ENCODE measurements at regions not wholly inside any gene's neighbourhood (a gene's known extent, or its start where the extent isn't known, plus 50 kb on each side); places are given as distances from the start of the nearest gene placed in this dataset.

DNA sequence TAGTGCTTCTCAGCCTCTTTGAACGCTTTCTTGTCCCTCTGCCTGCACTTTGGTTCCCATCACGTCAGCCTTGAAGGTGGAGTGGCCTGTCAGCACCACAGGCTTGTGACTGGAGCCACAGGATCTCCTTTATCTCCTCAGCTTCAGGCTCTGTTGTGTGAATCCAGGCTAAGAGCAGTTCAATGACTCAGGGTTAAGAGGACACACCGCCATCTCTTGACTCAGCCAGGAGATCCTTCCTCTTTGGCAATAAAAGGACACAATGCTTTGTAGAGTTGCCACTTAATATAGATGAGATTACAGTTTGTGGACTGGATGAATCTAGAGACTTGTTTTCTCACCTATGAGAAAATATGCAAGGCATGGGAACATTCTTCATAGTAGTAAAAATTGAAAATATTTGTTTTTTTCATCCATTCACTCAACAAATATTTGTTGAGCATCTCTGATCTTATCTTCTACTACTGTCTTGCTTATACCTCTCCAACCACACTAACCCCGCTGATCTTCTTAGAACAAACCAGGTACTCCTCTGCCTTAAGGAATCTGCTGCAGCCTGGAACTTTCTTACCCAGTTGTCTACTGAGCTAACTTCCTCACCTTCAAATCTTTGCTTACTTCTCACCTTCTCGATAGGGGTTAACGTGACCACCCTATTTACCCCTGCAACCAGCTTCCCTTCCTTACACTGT is 62.3 kb downstream of the UCHL1 start:
- no peaks in the 10 kb centered on the region for H3K36me3 Mint-ChIP-seq (ENCODE audit: low read depth)
- H3K27me3 Mint-ChIP-seq, result peaks cover 3% of the 10 kb centered on the region
- H3K27ac Mint-ChIP-seq, result no peak overlapping the region
- no peaks in the 10 kb centered on the region for H3K4me1 Mint-ChIP-seq (ENCODE audit: low read depth)
- H3K9me3 Mint-ChIP-seq, result no peaks in the 10 kb centered on the region
- no peak for DNase-seq
- H3K4me3 Mint-ChIP-seq, result no peak overlapping the region

DNA sequence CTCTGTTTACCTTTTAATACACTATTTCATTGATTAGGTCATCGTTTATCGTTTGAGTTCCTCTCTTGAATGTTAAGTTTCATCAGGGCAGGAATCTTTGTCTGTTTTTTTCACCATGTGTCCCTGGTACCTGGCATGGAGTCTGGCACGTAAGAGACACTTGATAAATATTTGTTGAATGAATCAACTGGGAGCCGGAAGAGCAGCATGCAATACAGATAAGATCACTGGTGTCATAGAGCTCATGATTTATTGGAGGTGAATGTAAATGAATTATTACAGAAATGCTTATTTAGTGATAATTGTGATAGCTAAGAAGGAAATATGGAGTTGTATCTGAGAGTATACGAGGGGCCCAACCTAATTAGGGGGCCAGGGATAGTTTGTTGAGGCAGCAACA is 62.8 kb downstream of the UCHL1 start:
- Mint-ChIP-seq H3K9me3 (no peaks in the 10 kb centered on the region), H3K4me3 (no peak overlapping the region), H3K27ac (no peak overlapping the region), H3K27me3 (peaks cover 3% of the 10 kb centered on the region), H3K36me3 (ENCODE audit: low read depth) (no peaks in the 10 kb centered on the region), H3K4me1 (ENCODE audit: low read depth) (no peaks in the 10 kb centered on the region)
- no peak for DNase-seq

DNA sequence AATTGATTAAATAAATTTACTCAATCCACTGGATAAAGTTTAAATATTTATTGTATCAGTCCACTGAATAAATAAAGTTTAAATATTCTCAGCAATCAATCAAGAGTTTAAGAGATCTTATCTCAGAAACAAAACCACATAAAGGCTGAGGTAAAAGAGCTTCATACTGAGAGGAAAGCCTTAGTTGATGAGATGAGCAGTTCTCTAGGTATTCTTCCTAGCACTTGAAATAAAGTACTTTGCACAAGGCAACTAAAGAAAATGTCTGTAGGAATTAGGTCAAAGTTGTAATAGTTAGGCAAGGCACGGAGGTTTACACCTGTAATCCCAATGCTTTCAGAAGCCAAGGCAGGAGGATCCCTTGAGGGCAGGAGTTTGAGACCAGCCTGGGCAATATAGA is 63.5 kb downstream of the UCHL1 start:
- H3K4me3 Mint-ChIP-seq, result no peak overlapping the region
- H3K27me3 Mint-ChIP-seq, result peaks cover 3% of the 10 kb centered on the region
- no peak for DNase-seq
- no peaks in the 10 kb centered on the region for H3K36me3 Mint-ChIP-seq (ENCODE audit: low read depth)
- no peaks in the 10 kb centered on the region for H3K9me3 Mint-ChIP-seq
- H3K4me1 Mint-ChIP-seq (ENCODE audit: low read depth), result no peaks in the 10 kb centered on the region
- H3K27ac Mint-ChIP-seq, result no peak overlapping the region

DNA sequence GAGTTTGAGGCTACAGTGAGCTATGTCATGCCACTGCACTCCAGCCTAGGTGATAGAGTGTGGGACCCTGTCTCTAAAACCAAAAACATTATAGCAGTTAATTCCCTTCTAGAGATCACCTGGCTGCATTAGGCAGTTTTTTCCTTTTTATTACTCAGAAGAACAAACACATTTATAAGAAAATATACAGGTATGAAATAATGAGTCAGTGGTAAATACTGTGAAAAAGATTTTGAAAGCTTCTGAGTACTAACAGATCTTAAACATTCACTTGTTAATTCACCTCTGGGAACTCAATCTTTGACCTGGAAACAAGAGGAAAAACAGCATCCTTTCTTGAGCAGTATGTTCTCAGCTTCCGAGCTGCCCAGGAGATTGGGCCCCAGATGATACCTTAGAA is 64.1 kb downstream of the UCHL1 start:
- no peak overlapping the region for H3K4me3 Mint-ChIP-seq
- H3K27me3 Mint-ChIP-seq, result peaks cover under 1% of the 10 kb centered on the region
- H3K4me1 Mint-ChIP-seq (ENCODE audit: low read depth), result no peaks in the 10 kb centered on the region
- H3K36me3 Mint-ChIP-seq (ENCODE audit: low read depth), result no peaks in the 10 kb centered on the region
- H3K27ac Mint-ChIP-seq, result no peak overlapping the region
- no peak for DNase-seq
- H3K9me3 Mint-ChIP-seq, result no peaks in the 10 kb centered on the region

DNA sequence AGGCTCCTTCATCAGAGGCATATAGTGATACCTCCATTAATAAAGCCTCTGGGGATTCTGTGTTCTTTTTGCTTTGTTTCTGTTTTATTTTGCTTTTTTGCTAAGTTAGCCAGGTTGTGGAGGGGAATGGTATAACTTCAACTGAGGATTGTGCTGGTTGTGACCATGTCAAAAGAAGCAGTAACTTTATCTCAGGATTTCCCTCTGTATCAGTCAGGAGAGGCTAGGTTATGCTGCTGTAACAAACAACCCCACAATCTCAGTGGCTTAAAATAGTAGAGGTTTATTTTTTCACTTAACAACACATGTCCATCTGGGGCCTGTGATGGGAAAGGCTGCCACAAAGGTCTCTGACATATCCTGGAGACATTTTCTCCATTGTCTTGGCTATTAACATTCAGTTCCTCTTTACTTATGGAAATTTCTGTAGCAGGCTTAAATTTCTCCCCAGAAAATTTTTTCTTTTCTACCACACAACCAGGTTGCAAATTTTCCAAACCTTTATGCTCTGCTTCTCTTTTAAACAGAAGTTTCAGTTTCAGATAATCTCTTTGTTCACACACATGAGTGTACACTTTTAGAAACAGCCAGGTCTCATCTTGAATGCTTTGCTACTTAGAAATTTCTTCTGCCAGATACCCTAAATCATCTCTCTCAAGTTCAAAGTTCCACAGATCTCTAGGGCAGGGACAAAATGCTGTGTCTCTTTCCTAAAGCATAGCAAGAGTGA is 64.7 kb downstream of the UCHL1 start:
- no peak overlapping the region for H3K4me3 Mint-ChIP-seq

DNA sequence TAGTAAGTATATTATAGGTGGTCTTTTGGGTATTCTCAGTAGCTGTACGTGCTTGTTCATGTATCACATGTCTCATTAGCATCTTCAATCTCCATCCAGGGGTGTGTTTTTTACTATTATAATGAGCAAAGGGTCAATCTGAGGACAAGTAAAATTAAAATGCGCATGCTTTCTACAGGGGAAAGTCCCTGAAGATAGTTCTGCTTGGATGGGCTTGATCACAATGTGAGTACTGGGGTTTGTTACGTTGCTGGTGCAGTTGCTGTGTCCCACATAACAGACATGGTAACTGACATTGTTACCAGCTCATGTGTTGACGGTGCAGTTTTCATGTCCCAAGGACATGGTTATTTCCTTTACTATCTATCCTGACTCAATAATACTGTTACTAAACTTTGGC is 65.9 kb downstream of the UCHL1 start:
- Mint-ChIP-seq H3K4me3 (no peak overlapping the region), H3K9me3 (no peaks in the 10 kb centered on the region), H3K4me1 (ENCODE audit: low read depth) (no peaks in the 10 kb centered on the region), H3K36me3 (ENCODE audit: low read depth) (no peaks in the 10 kb centered on the region), H3K27me3 (no peaks in the 10 kb centered on the region), H3K27ac (no peak overlapping the region)
- no peak for DNase-seq

More for the DNA sequence above, 64.7 kb downstream of the UCHL1 start:
- Mint-ChIP-seq H3K9me3 (no peaks in the 10 kb centered on the region), H3K36me3 (ENCODE audit: low read depth) (no peaks in the 10 kb centered on the region), H3K27ac (no peak overlapping the region), H3K4me1 (ENCODE audit: low read depth) (no peaks in the 10 kb centered on the region), H3K27me3 (no peaks in the 10 kb centered on the region)
- no peak for DNase-seq

DNA sequence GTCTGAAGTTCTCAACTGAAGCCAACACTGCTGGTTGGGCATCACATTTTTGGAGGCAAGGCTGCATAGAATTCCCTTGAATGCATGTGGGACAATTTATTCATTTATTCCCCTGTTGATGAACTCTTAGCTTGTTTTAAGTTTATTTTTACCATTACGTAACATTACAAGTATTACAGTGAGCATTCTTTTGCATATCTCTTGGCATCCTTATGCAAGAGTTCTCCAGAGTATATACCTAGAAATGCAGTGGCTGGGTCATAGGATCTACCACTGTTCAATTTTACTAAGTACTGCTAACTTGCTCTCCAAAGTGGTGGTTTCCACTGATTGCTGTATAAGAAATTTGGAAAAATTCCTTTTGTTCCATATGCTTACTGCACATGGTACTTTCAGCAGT is 66.5 kb downstream of the UCHL1 start:
- H3K4me3 Mint-ChIP-seq, result no peak overlapping the region
- H3K4me1 Mint-ChIP-seq (ENCODE audit: low read depth), result no peaks in the 10 kb centered on the region
- no peaks in the 10 kb centered on the region for H3K9me3 Mint-ChIP-seq
- no peak for DNase-seq
- H3K27ac Mint-ChIP-seq, result no peak overlapping the region
- no peaks in the 10 kb centered on the region for H3K36me3 Mint-ChIP-seq (ENCODE audit: low read depth)
- H3K27me3 Mint-ChIP-seq, result no peaks in the 10 kb centered on the region

DNA sequence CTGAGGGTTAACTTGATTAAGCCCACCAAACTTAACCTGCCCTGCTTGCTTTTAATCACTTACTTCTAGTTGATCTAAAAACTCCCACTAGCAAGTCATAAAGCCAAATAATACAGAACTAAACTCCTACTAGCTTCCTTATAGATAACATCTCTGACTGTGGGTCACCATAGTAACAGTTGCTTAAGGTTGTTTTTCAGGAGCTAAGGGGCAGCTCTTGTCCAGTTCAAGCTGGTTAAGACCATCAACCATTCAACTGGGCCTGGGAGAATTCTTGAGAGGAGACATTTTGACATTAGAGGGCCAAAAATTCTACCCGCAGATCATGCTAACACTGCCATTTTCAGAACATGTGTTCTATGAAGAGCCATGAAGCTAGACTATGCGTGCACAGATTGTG is 67.0 kb downstream of the UCHL1 start:
- Mint-ChIP-seq H3K4me1 (ENCODE audit: low read depth) (no peaks in the 10 kb centered on the region), H3K4me3 (no peak overlapping the region), H3K27ac (no peak overlapping the region), H3K27me3 (no peaks in the 10 kb centered on the region), H3K9me3 (no peaks in the 10 kb centered on the region), H3K36me3 (ENCODE audit: low read depth) (no peaks in the 10 kb centered on the region)
- DNase-seq, result no peak

DNA sequence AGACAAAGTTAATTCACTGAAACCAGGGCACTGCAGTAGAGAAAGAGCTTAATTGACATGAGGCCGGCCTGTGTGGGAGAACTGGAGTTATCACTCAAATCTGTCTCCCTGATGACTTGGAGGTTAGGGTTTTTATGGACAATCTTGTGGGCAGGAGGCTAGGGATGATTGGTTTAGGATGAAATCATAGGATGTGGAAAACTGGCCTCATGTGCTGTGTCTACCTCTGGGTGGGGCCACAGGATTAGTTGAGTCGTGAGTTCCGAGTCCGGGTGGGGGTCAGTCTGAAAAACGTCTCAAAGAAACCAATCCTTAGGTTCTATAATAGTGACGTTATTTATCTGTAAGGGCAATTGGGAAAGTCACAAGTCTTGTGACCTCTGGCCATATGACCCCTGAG is 68.1 kb downstream of the UCHL1 start:
- no peak overlapping the region for H3K27ac Mint-ChIP-seq
- H3K9me3 Mint-ChIP-seq, result no peaks in the 10 kb centered on the region
- no peaks in the 10 kb centered on the region for H3K27me3 Mint-ChIP-seq
- no peak overlapping the region for H3K4me3 Mint-ChIP-seq
- no peaks in the 10 kb centered on the region for H3K4me1 Mint-ChIP-seq (ENCODE audit: low read depth)
- no peaks in the 10 kb centered on the region for H3K36me3 Mint-ChIP-seq (ENCODE audit: low read depth)
- DNase-seq, result no peak

DNA sequence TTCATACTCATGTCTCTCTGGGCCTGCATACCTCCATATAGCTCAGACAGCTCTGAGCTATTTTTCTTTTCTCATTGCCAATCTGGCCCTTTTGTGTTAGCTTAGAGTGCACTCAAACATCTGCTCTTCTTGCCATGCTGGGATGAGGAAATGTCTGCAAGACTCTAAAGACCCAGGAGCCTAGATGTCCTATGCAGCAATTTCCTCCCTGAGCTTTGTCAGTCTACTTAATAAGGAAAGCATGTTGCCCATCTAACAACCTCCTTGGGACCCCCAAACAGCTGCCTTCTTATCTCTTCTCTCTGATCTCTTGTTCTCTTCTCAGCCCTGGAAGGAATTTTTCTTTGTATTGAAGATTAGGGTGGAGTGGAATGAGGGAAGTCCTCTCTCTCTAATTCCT is 69.2 kb downstream of the UCHL1 start:
- no peak for DNase-seq
- no peaks in the 10 kb centered on the region for H3K36me3 Mint-ChIP-seq (ENCODE audit: low read depth)
- H3K4me1 Mint-ChIP-seq (ENCODE audit: low read depth), result no peaks in the 10 kb centered on the region
- no peaks in the 10 kb centered on the region for H3K9me3 Mint-ChIP-seq
- H3K27ac Mint-ChIP-seq, result no peak overlapping the region
- no peak overlapping the region for H3K4me3 Mint-ChIP-seq
- peaks cover 1% of the 10 kb centered on the region for H3K27me3 Mint-ChIP-seq

DNA sequence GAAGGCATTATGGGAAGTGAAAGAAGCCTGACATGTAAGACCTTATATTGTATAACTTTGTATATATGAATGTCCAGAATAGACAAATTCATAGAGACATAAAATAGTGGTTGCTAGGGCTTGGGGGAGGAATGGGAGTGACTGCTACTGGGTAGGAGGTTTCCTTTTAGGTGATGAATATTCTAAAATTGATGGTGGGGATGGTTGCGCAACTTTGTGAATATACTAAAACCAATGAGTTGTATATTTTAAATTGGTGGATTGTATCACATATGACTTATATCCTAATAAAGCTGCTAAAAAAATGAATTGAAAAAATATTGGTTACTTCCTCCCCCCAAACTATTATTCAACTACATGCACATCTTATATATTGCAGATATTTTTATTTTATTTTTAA is 70.0 kb downstream of the UCHL1 start:
- Mint-ChIP-seq H3K4me3 (no peak overlapping the region), H3K27ac (no peak overlapping the region), H3K4me1 (ENCODE audit: low read depth) (no peaks in the 10 kb centered on the region), H3K36me3 (ENCODE audit: low read depth) (no peaks in the 10 kb centered on the region), H3K27me3 (peaks cover 3% of the 10 kb centered on the region), H3K9me3 (no peaks in the 10 kb centered on the region)
- DNase-seq, result no peak

DNA sequence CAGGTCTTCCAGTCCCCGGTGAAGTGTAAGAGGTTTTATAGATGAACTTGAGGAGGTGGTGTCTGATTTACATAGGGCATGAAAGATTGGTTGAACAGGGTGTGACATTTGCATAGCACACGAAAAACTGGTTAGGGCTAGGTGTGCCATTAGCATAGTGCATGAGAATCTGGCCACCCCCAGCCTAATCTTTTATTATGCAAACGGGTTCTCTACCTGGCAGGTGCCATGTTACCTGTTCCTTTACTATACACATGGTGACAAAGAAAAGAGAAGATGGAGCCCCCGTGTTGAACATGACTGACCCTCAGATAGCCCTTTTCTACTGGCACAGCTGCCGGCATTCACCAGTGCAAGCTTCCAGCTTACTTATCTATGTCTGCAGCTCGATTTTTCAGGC is 71.0 kb downstream of the UCHL1 start:
- peaks cover 3% of the 10 kb centered on the region for H3K27me3 Mint-ChIP-seq
- H3K36me3 Mint-ChIP-seq (ENCODE audit: low read depth), result no peaks in the 10 kb centered on the region
- H3K4me3 Mint-ChIP-seq, result no peak overlapping the region
- no peaks in the 10 kb centered on the region for H3K4me1 Mint-ChIP-seq (ENCODE audit: low read depth)
- no peak overlapping the region for H3K27ac Mint-ChIP-seq
- no peak for DNase-seq
- no peaks in the 10 kb centered on the region for H3K9me3 Mint-ChIP-seq

DNA sequence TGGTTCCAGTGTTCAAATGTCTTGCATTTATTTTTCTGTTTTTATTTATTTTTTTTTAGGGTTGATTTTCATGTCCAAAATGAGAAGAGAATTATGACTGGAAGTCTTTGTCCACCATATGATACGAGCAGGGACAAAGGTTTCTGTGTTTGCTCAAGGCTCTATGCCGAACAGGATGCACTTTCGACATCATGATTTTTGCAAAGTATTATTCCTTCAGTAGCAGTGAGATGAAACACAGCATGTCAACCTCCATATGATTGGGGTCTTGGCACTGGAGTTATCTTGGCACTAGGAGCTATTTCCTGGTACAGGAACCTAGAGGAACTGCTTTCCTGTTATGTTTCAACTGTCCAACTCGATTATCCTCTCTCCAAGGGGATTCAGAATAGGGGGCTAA is 72.6 kb downstream of the UCHL1 start:
- DNase-seq, result no peak
- Mint-ChIP-seq H3K27me3 (peaks cover 3% of the 10 kb centered on the region), H3K4me1 (ENCODE audit: low read depth) (no peaks in the 10 kb centered on the region), H3K9me3 (no peaks in the 10 kb centered on the region), H3K4me3 (no peak overlapping the region), H3K36me3 (ENCODE audit: low read depth) (no peaks in the 10 kb centered on the region), H3K27ac (no peak overlapping the region)

DNA sequence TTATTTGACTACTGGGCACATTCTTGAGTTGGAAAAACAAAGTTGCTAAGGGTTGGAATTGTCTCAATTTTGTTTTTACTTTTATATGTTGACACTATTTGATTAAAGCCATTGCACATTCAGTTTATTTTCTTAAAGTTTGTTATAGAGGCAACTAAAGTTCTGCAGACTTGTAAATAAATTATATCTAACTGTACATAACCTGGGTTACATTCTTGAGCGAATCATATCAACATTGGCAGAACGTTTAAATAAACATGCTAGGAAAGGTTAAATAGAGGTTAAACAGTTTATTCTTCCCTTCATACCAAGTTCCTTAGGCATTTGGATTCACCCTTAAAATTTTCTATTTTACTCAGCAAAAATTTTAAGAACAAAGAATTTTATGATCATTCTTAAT is 74.5 kb downstream of the UCHL1 start:
- H3K27me3 Mint-ChIP-seq, result peaks cover 3% of the 10 kb centered on the region
- no peaks in the 10 kb centered on the region for H3K36me3 Mint-ChIP-seq (ENCODE audit: low read depth)
- no peak overlapping the region for H3K27ac Mint-ChIP-seq
- no peak for DNase-seq
- H3K4me1 Mint-ChIP-seq (ENCODE audit: low read depth), result no peaks in the 10 kb centered on the region
- H3K4me3 Mint-ChIP-seq, result no peak overlapping the region
- H3K9me3 Mint-ChIP-seq, result no peaks in the 10 kb centered on the region

DNA sequence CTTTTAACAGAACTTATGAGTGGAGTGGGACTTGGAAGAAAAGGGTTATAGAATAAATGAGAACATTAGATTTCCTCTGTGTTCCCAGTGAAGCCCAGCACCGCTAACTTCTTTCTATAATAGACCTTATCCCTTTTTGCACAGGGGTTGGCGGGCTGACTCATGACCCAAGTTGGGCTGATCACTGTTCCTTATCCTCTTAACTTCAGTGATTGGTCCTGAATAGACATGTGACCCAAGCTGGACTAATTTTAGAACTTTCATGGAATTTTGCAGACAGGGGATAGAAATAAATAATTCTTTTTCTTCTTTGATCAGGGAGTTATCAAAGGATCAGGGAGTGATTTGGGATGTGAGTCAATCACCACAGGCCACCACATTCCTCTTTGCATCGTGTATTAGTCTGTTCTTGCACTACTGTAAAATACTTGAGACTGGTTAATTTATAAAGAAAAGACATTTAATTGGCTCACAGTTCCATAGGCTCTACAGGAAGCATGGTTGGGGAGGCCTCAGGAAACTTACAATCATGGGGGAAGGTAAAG is 75.9 kb downstream of the UCHL1 start:
- Mint-ChIP-seq H3K4me1 (ENCODE audit: low read depth) (no peaks in the 10 kb centered on the region), H3K27ac (no peak overlapping the region), H3K4me3 (no peak overlapping the region), H3K9me3 (no peaks in the 10 kb centered on the region), H3K36me3 (ENCODE audit: low read depth) (no peaks in the 10 kb centered on the region), H3K27me3 (peaks cover 3% of the 10 kb centered on the region)
- no peak for DNase-seq
